Endothelial cell of umbilical vein (primary cell): ENCODE measurements at regions not wholly inside any gene's neighbourhood (a gene's known extent, or its start where the extent isn't known, plus 50 kb on each side); places are given as distances from the start of the nearest gene placed in this dataset.

Experiments
- BruUV-seq: library from RNA; stranded (reverse); fragments of 400-500 nt; replicated peaks from 2 replicates; lab custom pipeline; 2021; lab: Mats Ljungman, UMichigan
- CTCF ChIA-PET: fragments of 300-600, 350-600 bp; sonication (Branson Sonifier 250); formaldehyde crosslinking; loops from one replicate; lab custom pipeline; 2021; ENCODE audit warnings: antibody characterized with exemption, inconsistent platforms; lab: Charles Lee
- POLR2A ChIA-PET: fragments of 300-600, 350-600 bp; sonication (Branson Sonifier 250); formaldehyde crosslinking; loops from one replicate; lab custom pipeline; 2021; ENCODE audit warnings: antibody characterized with exemption, inconsistent platforms; lab: Charles Lee
- DNase-seq: peaks from one replicate; pipeline ENCODE4 v3.0.0-alpha.2; 2011; ENCODE audit warnings: low read depth, low spot score
- FAIRE-seq: peaks from 2 replicates; lab custom pipeline; 2011; peaks lifted over from hg19 to GRCh38; lab: Jason Lieb, UNC
- H2AFZ ChIP-seq: 2 replicates; pipeline ENCODE4 v1.6.0; 2012; ENCODE audit warnings: low read depth, low read length, control low read depth, inconsistent platforms
- H3K27ac ChIP-seq: 2 replicates; pipeline ENCODE4 v1.5.1; 2011; ENCODE audit warnings: low read depth, mild to moderate bottlenecking, control low read depth, low read length, moderate library complexity; ENCODE audit not compliant: insufficient read depth
- H3K27me3 ChIP-seq, 2 experiments: 2 replicates each; pipeline versions ENCODE4 v1.6.0 to v1.6.1; 2011; ENCODE audit warnings: low read length in 2 of 2, mixed read lengths in 1 of 2; ENCODE audit not compliant: control insufficient read depth in 2 of 2, insufficient read depth in 2 of 2
- H3K36me3 ChIP-seq, 2 experiments: 2 replicates in 1 of 2; 3 replicates in 1 of 2; pipeline ENCODE4 v1.5.1; 2011; ENCODE audit warnings: low read length in 2 of 2, mild to moderate bottlenecking in 1 of 2, moderate library complexity in 1 of 2; ENCODE audit not compliant: control insufficient read depth in 2 of 2, insufficient read depth in 2 of 2; ENCODE audit errors: extremely low read depth in 1 of 2
- H3K4me1 ChIP-seq: 3 replicates; pipeline ENCODE4 v1.5.1; 2011; ENCODE audit warnings: mild to moderate bottlenecking, low read length; ENCODE audit not compliant: control insufficient read depth, insufficient read depth; ENCODE audit errors: extremely low read depth
- H3K4me2 ChIP-seq: 2 replicates; pipeline ENCODE4 v1.6.1; 2011; ENCODE audit warnings: low read length, control low read depth, mixed read lengths; ENCODE audit not compliant: insufficient read depth
- H3K4me3 ChIP-seq, 3 experiments: fragments of 200-600 bp in 1 of 3; sonication (generic), shearing (Covaris generic) in 1 of 3; replicated peaks in 1 of 3; 2 replicates each; pipeline ENCODE4 v1.5.1; 2011 to 2016; ENCODE audit warnings: control low read depth in 3 of 3, low read length in 3 of 3, mild to moderate bottlenecking in 2 of 3, inconsistent platforms in 1 of 3, low read depth in 1 of 3, moderate library complexity in 1 of 3; ENCODE audit not compliant: insufficient read depth in 1 of 3
- H3K79me2 ChIP-seq: 2 replicates; pipeline ENCODE4 v1.6.0; 2012; ENCODE audit warnings: low read length, inconsistent platforms; ENCODE audit not compliant: control insufficient read depth, insufficient read depth
- H3K9ac ChIP-seq: replicated peaks from 2 replicates; pipeline ENCODE3; 2011; ENCODE audit warnings: low read length, control low read depth; ENCODE audit not compliant: insufficient read depth; ENCODE audit errors: extremely low read depth
- H3K9me1 ChIP-seq: replicated peaks from 3 replicates; pipeline ENCODE4 v1.6.0; 2011; ENCODE audit warnings: mild to moderate bottlenecking, low read length; ENCODE audit not compliant: control insufficient read depth, insufficient read depth; ENCODE audit errors: extremely low read depth
- H3K9me3 ChIP-seq: replicated peaks from 2 replicates; pipeline ENCODE4 v1.5.1; 2012; ENCODE audit warnings: low read length, inconsistent platforms; ENCODE audit not compliant: control insufficient read depth, insufficient read depth
- H4K20me1 ChIP-seq: replicated peaks from 2 replicates; pipeline ENCODE3; 2011; ENCODE audit warnings: mild to moderate bottlenecking, low read length; ENCODE audit not compliant: control insufficient read depth, insufficient read depth; ENCODE audit errors: extremely low read depth
- CTCF ChIP-seq, 2 donors: IDR thresholded peaks; 1 replicate in 1 of 2; 2 replicates in 1 of 2; pipeline ENCODE4 v1.5.1; 2011; ENCODE audit warnings: low read length in 2 of 2, mild to moderate bottlenecking in 2 of 2, moderate library complexity in 2 of 2, control low read depth in 1 of 2, inconsistent platforms in 1 of 2, low read depth in 1 of 2; ENCODE audit not compliant: insufficient read depth in 1 of 2; ENCODE audit errors: extremely low read depth in 1 of 2
- EZH2 ChIP-seq: IDR thresholded peaks from 2 replicates; pipeline ENCODE4 v1.6.1; 2012; ENCODE audit warnings: borderline replicate concordance, low read depth, mild to moderate bottlenecking, moderate library complexity, low read length, inconsistent platforms; ENCODE audit not compliant: severe bottlenecking
- GATA2 ChIP-seq: IDR thresholded peaks from 2 replicates; pipeline ENCODE4 v1.7.0; 2011; ENCODE audit warnings: low read depth, mild to moderate bottlenecking, moderate library complexity, mixed read lengths, low read length; ENCODE audit not compliant: insufficient read length, insufficient read depth
- JUN ChIP-seq: IDR thresholded peaks from 2 replicates; pipeline ENCODE4 v1.6.1; 2011; ENCODE audit warnings: borderline replicate concordance, low read depth; ENCODE audit not compliant: insufficient read length, insufficient read depth
- MAX ChIP-seq: IDR thresholded peaks from 2 replicates; pipeline ENCODE4 v1.6.1; 2011; ENCODE audit not compliant: insufficient read depth, insufficient read length
- MYC ChIP-seq: IDR thresholded peaks from one replicate; pipeline ENCODE4 v1.6.1; 2011; ENCODE audit warnings: mild to moderate bottlenecking, low read depth, low read length
- POLR2A ChIP-seq: IDR thresholded peaks from 2 replicates; pipeline ENCODE4 v1.6.1; 2012; ENCODE audit warnings: low read depth, mild to moderate bottlenecking, control low read depth, low read length
- POLR2AphosphoS5 ChIP-seq: IDR thresholded peaks from 2 replicates; pipeline ENCODE4 v1.6.1; 2012; ENCODE audit warnings: low read depth, mild to moderate bottlenecking, control low read depth, low read length, moderate library complexity; ENCODE audit not compliant: insufficient read depth
- dilution Hi-C: fragments of 300-500 bp; cut with MboI; formaldehyde crosslinking; loops from one replicate; pipeline ENCODE4 v1.15.0; 2019; ENCODE audit warnings: low sequenced_read_pairs; ENCODE audit not compliant: extremely low pct_ligation_motif_present
- intact Hi-C: fragments of 100-400 bp; cut with micrococcal nuclease; formaldehyde crosslinking; loops from one replicate; pipeline ENCODE4 v1.10.0; 2022

GRCh38 chr7:132691201-132691600 is 114.9 kb upstream of the PLXNA4 start:
- intact Hi-C loops (no loop called here), dilution Hi-C loops (no loop called here)
- BruUV-seq: no TSS peak
- ChIA-PET CTCF (no interaction called here), POLR2A (no interaction called here)
- no peak for TF ChIP-seq JUN
- TF ChIP-seq POLR2A: no peak
- no peak for TF ChIP-seq CTCF (IDR thresholded peaks at IDR 0.05; ENCODE audit: extremely low read depth in 1 of 2, insufficient read depth in 1 of 2, low read depth in 1 of 2, low read length in 2 of 2)
- TF ChIP-seq EZH2: no peak
- no peak for TF ChIP-seq MAX
- TF ChIP-seq MYC: no peak
- no peak for TF ChIP-seq GATA2
- no peak for TF ChIP-seq POLR2AphosphoS5
- Histone ChIP-seq H2AFZ (no peak overlapping the region), H3K4me2 (no peak overlapping the region), H3K36me3 (no peaks in the 10 kb centered on the region), H3K27ac (no peak overlapping the region), H3K9ac (no peak overlapping the region), H4K20me1 (no peaks in the 10 kb centered on the region), H3K4me1 (no peaks in the 10 kb centered on the region), H3K9me3 (no peaks in the 10 kb centered on the region), H3K9me1 (no peaks in the 10 kb centered on the region), H3K4me3 (no peak overlapping the region), H3K27me3 (peaks cover 0 to 8% of the 10 kb centered on the region in 2 experiments), H3K79me2 (no peaks in the 10 kb centered on the region)
- FAIRE-seq (no peak), DNase-seq (no peak)
